MCF 10A (cell line): ENCODE measurements at regions not wholly inside any gene's neighbourhood (a gene's known extent, or its start where the extent isn't known, plus 50 kb on each side); places are given as distances from the start of the nearest gene placed in this dataset.

Source experiments
- BruUV-seq: library from RNA; stranded (reverse); fragments of 400-500 nt; replicated peaks from 2 replicates; lab custom pipeline; 2021; lab: Mats Ljungman, UMichigan
- CTCF ChIA-PET: fragments of 300-600 bp; sonication (Branson Sonifier 250); formaldehyde crosslinking; extraction: SDS; loops from one replicate; lab custom pipeline; 2021; ENCODE audit warnings: antibody characterized with exemption, inconsistent platforms; lab: Yijun Ruan, JAX
- POLR2A ChIA-PET: fragments of 300-600, 350-650 bp; sonication (Branson Sonifier 250); formaldehyde crosslinking; extraction: SDS; loops from one replicate; lab custom pipeline; 2020; ENCODE audit warnings: antibody characterized with exemption, inconsistent platforms; lab: Yijun Ruan, JAX
- DNase-seq: peaks from one replicate; pipeline ENCODE4 v3.0.0-alpha.2; 2018; ENCODE audit not compliant: unreplicated experiment
- H3K27ac Mint-ChIP-seq: one replicate; pipeline ENCODE4 v1.8.0; 2022; ENCODE audit warnings: mild to moderate bottlenecking, low read depth, mixed read lengths; ENCODE audit not compliant: unreplicated experiment
- H3K27me3 Mint-ChIP-seq: one replicate; pipeline ENCODE4 v1.8.0; 2022; ENCODE audit warnings: mixed read lengths; ENCODE audit not compliant: insufficient read depth, unreplicated experiment
- H3K36me3 Mint-ChIP-seq: one replicate; pipeline ENCODE4 v1.8.0; 2022; ENCODE audit warnings: mild to moderate bottlenecking, moderate library complexity, mixed read lengths; ENCODE audit not compliant: insufficient read depth, unreplicated experiment
- H3K4me1 Mint-ChIP-seq: one replicate; pipeline ENCODE4 v1.8.0; 2022; ENCODE audit warnings: mixed read lengths; ENCODE audit not compliant: insufficient read depth, unreplicated experiment
- H3K4me3 Mint-ChIP-seq: one replicate; pipeline ENCODE4 v1.8.0; 2022; ENCODE audit warnings: mild to moderate bottlenecking, moderate library complexity, mixed read lengths; ENCODE audit not compliant: unreplicated experiment
- H3K9me3 Mint-ChIP-seq: one replicate; pipeline ENCODE4 v1.8.0; 2022; ENCODE audit warnings: mixed read lengths; ENCODE audit not compliant: unreplicated experiment
- intact Hi-C: fragments of 100-400 bp; cut with micrococcal nuclease; formaldehyde crosslinking; loops from 2 replicates; pipeline ENCODE4 v1.14.1; 2022
- TF ChIP-seq, protein P1 (sequence below): fragments of 200-600 bp; IDR thresholded peaks from one replicate; pipeline ENCODE4 v1.8.0; 2022; ENCODE audit warnings: antibody characterized with exemption, mild to moderate bottlenecking; ENCODE audit not compliant: unreplicated experiment

DNA sequence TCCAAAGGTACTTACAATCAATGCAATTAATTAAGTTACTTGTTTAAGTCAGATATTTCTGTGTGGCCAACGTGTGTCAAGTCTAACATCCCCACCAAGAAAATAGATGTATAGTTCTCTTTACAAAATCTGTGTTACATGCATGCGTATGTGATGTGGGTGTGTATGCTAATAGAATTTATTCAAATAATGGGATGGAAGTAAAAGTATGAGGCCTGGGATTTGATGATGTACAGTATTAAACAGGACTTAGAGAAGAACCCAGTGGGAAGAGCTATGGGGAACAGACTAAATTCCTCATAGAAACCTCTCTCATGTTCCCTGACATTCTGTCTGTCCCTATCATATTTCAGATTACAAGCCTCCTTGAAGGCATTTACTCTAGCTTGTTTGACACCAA is 72.5 kb downstream of the IFI44 start:
- peaks cover 10% of the 10 kb centered on the region for H3K4me1 Mint-ChIP-seq
- intact Hi-C loops, result no loop called here

DNA sequence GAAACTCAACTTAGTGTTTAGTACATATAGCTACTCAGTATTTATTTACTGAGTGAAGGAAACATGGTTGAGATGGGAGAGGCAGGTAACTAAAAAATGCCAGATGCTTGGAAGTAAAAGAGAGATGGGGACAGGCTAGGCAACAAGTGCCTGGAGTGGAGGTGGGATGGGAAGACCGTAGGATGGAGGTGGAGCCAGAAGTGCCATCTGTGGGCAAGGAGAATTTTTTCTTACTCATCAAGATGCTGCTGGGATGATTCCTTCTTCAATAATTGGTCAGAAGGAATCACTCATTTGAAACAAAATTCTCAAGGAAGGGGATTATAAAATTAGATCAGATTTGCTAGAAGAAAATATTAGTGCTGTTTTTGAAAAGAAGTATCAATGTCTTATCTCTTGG is 72.9 kb downstream of the IFI44 start:
- intact Hi-C loops, result no loop called here
- TF ChIP-seq, protein P1, sequence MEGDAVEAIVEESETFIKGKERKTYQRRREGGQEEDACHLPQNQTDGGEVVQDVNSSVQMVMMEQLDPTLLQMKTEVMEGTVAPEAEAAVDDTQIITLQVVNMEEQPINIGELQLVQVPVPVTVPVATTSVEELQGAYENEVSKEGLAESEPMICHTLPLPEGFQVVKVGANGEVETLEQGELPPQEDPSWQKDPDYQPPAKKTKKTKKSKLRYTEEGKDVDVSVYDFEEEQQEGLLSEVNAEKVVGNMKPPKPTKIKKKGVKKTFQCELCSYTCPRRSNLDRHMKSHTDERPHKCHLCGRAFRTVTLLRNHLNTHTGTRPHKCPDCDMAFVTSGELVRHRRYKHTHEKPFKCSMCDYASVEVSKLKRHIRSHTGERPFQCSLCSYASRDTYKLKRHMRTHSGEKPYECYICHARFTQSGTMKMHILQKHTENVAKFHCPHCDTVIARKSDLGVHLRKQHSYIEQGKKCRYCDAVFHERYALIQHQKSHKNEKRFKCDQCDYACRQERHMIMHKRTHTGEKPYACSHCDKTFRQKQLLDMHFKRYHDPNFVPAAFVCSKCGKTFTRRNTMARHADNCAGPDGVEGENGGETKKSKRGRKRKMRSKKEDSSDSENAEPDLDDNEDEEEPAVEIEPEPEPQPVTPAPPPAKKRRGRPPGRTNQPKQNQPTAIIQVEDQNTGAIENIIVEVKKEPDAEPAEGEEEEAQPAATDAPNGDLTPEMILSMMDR, result no peak
- ChIA-PET CTCF (no interaction called here), POLR2A (no interaction called here)
- DNase-seq, result no peak
- Mint-ChIP-seq H3K36me3 (no peaks in the 10 kb centered on the region), H3K4me1 (peaks cover 10% of the 10 kb centered on the region), H3K4me3 (no peak overlapping the region), H3K9me3 (peaks cover 8% of the 10 kb centered on the region), H3K27me3 (no peaks in the 10 kb centered on the region), H3K27ac (peak overlapping the region; percentile 18)
- no TSS peak for BruUV-seq

More for the DNA sequence above, 72.5 kb downstream of the IFI44 start:
- no peak overlapping the region for H3K27ac Mint-ChIP-seq
- CTCF ChIA-PET, result no interaction called here
- H3K4me3 Mint-ChIP-seq, result no peak overlapping the region
- TF ChIP-seq, protein P1, result no peak
- DNase-seq, result no peak
- BruUV-seq, result no TSS peak
- POLR2A ChIA-PET, result no interaction called here
- peaks cover under 1% of the 10 kb centered on the region for H3K36me3 Mint-ChIP-seq
- peaks cover 8% of the 10 kb centered on the region for H3K9me3 Mint-ChIP-seq
- no peaks in the 10 kb centered on the region for H3K27me3 Mint-ChIP-seq

DNA sequence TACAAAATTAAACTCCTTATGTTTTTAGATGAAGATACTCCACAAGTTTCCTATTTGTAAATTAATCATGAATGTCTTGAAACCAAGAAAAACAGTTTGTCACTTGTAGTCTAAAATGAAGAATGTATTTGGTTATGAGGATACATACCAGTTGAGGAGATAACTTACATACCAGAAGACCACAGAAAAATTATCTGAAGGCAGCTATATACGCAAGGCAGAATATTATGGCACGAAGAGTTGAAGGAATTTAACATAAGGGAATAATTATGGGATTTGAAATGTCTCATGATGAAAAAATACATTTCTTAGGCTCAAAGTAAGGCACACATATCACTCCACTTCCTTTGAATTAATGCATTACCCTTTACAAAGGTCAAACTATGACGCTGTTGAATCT is 73.3 kb downstream of the IFI44 start:
- TF ChIP-seq, protein P1, result no peak
- BruUV-seq, result no TSS peak
- no peaks in the 10 kb centered on the region for H3K36me3 Mint-ChIP-seq
- intact Hi-C loops, result no loop called here
- POLR2A ChIA-PET, result no interaction called here
- peaks cover 10% of the 10 kb centered on the region for H3K4me1 Mint-ChIP-seq
- DNase-seq, result no peak
- no peak overlapping the region for H3K4me3 Mint-ChIP-seq
- H3K27ac Mint-ChIP-seq, result peak overlapping the region; percentile 18
- no peaks in the 10 kb centered on the region for H3K27me3 Mint-ChIP-seq
- H3K9me3 Mint-ChIP-seq, result peaks cover 8% of the 10 kb centered on the region
- CTCF ChIA-PET, result no interaction called here

DNA sequence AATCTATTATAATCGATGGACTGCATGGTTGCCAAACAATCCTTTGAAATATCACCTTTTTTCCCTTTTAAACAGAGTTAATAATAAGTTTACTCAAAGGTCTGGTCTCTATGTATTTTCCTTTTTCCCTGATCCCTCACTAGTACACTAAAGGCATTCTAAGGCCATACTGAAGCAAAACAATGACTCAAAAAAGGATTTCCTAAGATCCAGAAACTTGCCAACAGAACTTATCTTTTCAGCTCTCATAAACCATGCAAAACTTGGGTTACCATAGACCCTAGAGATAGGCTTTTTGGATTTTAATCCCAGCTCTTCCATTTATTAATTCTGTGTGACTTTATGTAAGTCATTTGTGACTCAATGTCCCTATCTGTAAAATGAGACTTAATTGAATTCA is 77.1 kb downstream of the IFI44 start:
- Mint-ChIP-seq H3K9me3 (peaks cover 8% of the 10 kb centered on the region), H3K27me3 (no peaks in the 10 kb centered on the region), H3K27ac (no peak overlapping the region), H3K36me3 (no peaks in the 10 kb centered on the region), H3K4me3 (no peak overlapping the region), H3K4me1 (no peaks in the 10 kb centered on the region)
- TF ChIP-seq, protein P1, result no peak
- DNase-seq, result no peak
- BruUV-seq, result no TSS peak
- ChIA-PET CTCF (interaction anchor here (0.7 kb wide), 1 partner anchor 113 kb away, joined by 3 read pairs; no protein-coding TSS in a partner anchor), POLR2A (no interaction called here)
- intact Hi-C loops, result no loop called here
